Body of pancreas (tissue), 4 donors: ENCODE measurements at regions not wholly inside any gene's neighbourhood (a gene's known extent, or its start where the extent isn't known, plus 50 kb on each side); places are given as distances from the start of the nearest gene placed in this dataset.

ENCODE experiments used
- CTCF ChIP-seq, 7 experiments: fragments of 450-650 bp in 4 of 7; fragments of 200-600 bp in 3 of 7; sonication (generic) in 3 of 7; IDR thresholded peaks; one replicate each; pipeline ENCODE4 v1.5.1; 2016 to 2019; ENCODE audit warnings: antibody characterized with exemption in 7 of 7
- POLR2A ChIP-seq, 3 donors: fragments of 450-650 bp; IDR thresholded peaks; one replicate each; pipeline ENCODE4 v1.6.1; 2016; ENCODE audit warnings: antibody characterized with exemption in 3 of 3, mild to moderate bottlenecking in 2 of 3

GRCh38 chr3:1766384-1766783 is 332.3 kb upstream of the CNTN4 start:
- TF ChIP-seq CTCF (IDR thresholded peaks at IDR 0.05) (no peak), POLR2A (IDR thresholded peaks at IDR 0.05) (no peak)
